ENCODE measurements at regions not wholly inside any gene's neighbourhood (a gene's known extent, or its start where the extent isn't known, plus 50 kb on each side); places are given as distances from the start of the nearest gene placed in this dataset.

- TF ChIP-seq ZNF398 (tag by site-specific recombination; IDR thresholded peaks at IDR 0.05) = no peak
- no peak for TF ChIP-seq CTCF (tag by site-specific recombination; IDR thresholded peaks at IDR 0.05)
- TF ChIP-seq ZNF473 (tag by site-specific recombination; IDR thresholded peaks at IDR 0.05) = no peak
Measured at GRCh38 chr2:66344087-66344663, 90.8 kb upstream of the MEIS1 start.
